22Rv1 (cell line): ENCODE measurements at regions not wholly inside any gene's neighbourhood (a gene's known extent, or its start where the extent isn't known, plus 50 kb on each side); places are given as distances from the start of the nearest gene placed in this dataset.
"Not testable (repeated sequence)": the region's sequence is repeated elsewhere in the genome, so short reads cannot be mapped to it uniquely, and the experiment has no call there.

Experiments used
- H3K27ac ChIP-seq: fragments of 450-650 bp; 2 replicates; pipeline ENCODE4 v1.5.1; 2017
- CTCF ChIP-seq: fragments of 450-650 bp; IDR thresholded peaks from 2 replicates; pipeline ENCODE4 v1.5.1; 2017; ENCODE audit warnings: mild to moderate bottlenecking
- ZFX ChIP-seq: fragments of 450-650 bp; IDR thresholded peaks from 2 replicates; pipeline ENCODE4 v1.6.1; 2017; ENCODE audit warnings: antibody characterized with exemption, borderline replicate concordance

- no peak for TF ChIP-seq ZFX
- no peak for TF ChIP-seq CTCF
- H3K27ac ChIP-seq, result no peak overlapping the region
Observed at GRCh38 chr4:134501973-134502643, 300.5 kb upstream of the PABPC4L start.

GRCh38 chr4:134501488-134501887 is 299.9 kb upstream of the PABPC4L start:
- H3K27ac ChIP-seq, result not testable (repeated sequence)

GRCh38 chr4:134499074-134499473 is 297.5 kb upstream of the PABPC4L start:
- H3K27ac ChIP-seq, result no peak overlapping the region
- no peak for TF ChIP-seq CTCF
- TF ChIP-seq ZFX, result no peak

- TF ChIP-seq CTCF (no peak), ZFX (no peak)
- H3K27ac ChIP-seq, result no peak overlapping the region
Observed at GRCh38 chr4:134490863-134491262, 289.3 kb upstream of the PABPC4L start.

GRCh38 chr4:134483514-134483913 is 281.9 kb upstream of the PABPC4L start:
- not testable (repeated sequence) for H3K27ac ChIP-seq

- TF ChIP-seq ZFX (no peak), CTCF (no peak)
- H3K27ac ChIP-seq, result no peak overlapping the region
Observed at GRCh38 chr4:134471569-134471968, 270.0 kb upstream of the PABPC4L start.

- H3K27ac ChIP-seq, result no peak overlapping the region
- TF ChIP-seq ZFX, result no peak
- peak; percentile 59 for TF ChIP-seq CTCF
Observed at GRCh38 chr4:134470544-134470943, 269.0 kb upstream of the PABPC4L start.

- no peak overlapping the region for H3K27ac ChIP-seq
- TF ChIP-seq CTCF (no peak), ZFX (no peak)
Observed at GRCh38 chr4:134465417-134465816, 263.8 kb upstream of the PABPC4L start.
